ENCODE measurements at regions not wholly inside any gene's neighbourhood (a gene's known extent, or its start where the extent isn't known, plus 50 kb on each side); places are given as distances from the start of the nearest gene placed in this dataset.

GRCh38 chr12:108459149-108459548, 55.9 kb upstream of the FICD start:
- TF ChIP-seq TAF1 (IDR thresholded peaks at IDR 0.05; ENCODE audit: low read depth, low read length) (no peak), SPI1 (IDR thresholded peaks at IDR 0.05; ENCODE audit: low read depth, low read length) (no peak), POLR2AphosphoS5 (IDR thresholded peaks at IDR 0.05; ENCODE audit: low read depth, low read length) (no peak), POLR2A (IDR thresholded peaks at IDR 0.05; ENCODE audit: low read depth, low read length) (no peak)
